HCT116 (cell line): ENCODE measurements at regions not wholly inside any gene's neighbourhood (a gene's known extent, or its start where the extent isn't known, plus 50 kb on each side); places are given as distances from the start of the nearest gene placed in this dataset.

Experiments
- ATAC-seq: fragments of 200-7000 bp; cut with Tn5 transposase; 2 replicates; pipeline ENCODE4 v1.9.1; 2020; ENCODE audit warnings: mild to moderate bottlenecking, moderate library complexity
- BruUV-seq: library from RNA; stranded (reverse); fragments of 400-500 nt; replicated peaks from 2 replicates; lab custom pipeline; 2021; lab: Mats Ljungman, UMichigan
- CTCF ChIA-PET: fragments of 300-600 bp; sonication (Branson Sonifier 250); formaldehyde crosslinking; loops from one replicate; lab custom pipeline; 2021; ENCODE audit warnings: antibody characterized with exemption; lab: Charles Lee
- POLR2A ChIA-PET: fragments of 300-600, 350-600 bp; sonication (Branson Sonifier 250); formaldehyde crosslinking; loops from one replicate; lab custom pipeline; 2021; ENCODE audit warnings: antibody characterized with exemption; lab: Charles Lee
- RAD21 ChIA-PET, 2 experiments: fragments of 300-600 bp; sonication (Branson Sonifier 250); formaldehyde crosslinking; loops; one replicate each; lab custom pipeline; 2023; ENCODE audit warnings: low total read pairs in 2 of 2; ENCODE audit not compliant: uncharacterized antibody in 2 of 2, unreplicated experiment in 2 of 2, low non-redundant PET in 1 of 2; lab: Charles Lee
- DNase-seq: peaks from one replicate; pipeline ENCODE4 v3.0.0-alpha.2; 2010; ENCODE audit warnings: low read depth, low spot score
- H2AFZ ChIP-seq: fragments of 200-600 bp; shearing (Covaris generic), sonication (generic); 2 replicates; pipeline ENCODE4 v1.6.1; 2017; ENCODE audit warnings: low read depth, mixed run types, mixed read lengths, antibody characterized with exemption, low read length; ENCODE audit not compliant: poor library complexity, severe bottlenecking
- H3K27ac ChIP-seq: 2 replicates; pipeline ENCODE4 v1.5.1; 2012; ENCODE audit warnings: low read depth, low read length
- H3K27me3 ChIP-seq: fragments of 200-600 bp; sonication (generic); 2 replicates; pipeline ENCODE4 v1.6.1; 2016; ENCODE audit warnings: mixed run types, low read length, mixed read lengths; ENCODE audit not compliant: insufficient read depth
- H3K36me3 ChIP-seq, 2 experiments: fragments of 200-500 bp in 1 of 2; fragments of 200-600 bp in 1 of 2; sonication (Bioruptor generic) in 1 of 2; sonication (generic) in 1 of 2; 2 replicates each; pipeline versions ENCODE4 v1.5.1 to v1.6.1; 2014 to 2016; ENCODE audit warnings: low read length in 2 of 2, inconsistent platforms in 1 of 2, mixed read lengths in 1 of 2, mixed run types in 1 of 2; ENCODE audit not compliant: insufficient read depth in 2 of 2, control insufficient read depth in 1 of 2
- H3K4me1 ChIP-seq, 2 experiments: fragments of 200-600 bp in 1 of 2; sonication (generic) in 1 of 2; 2 replicates each; pipeline versions ENCODE4 v1.5.1 to v1.6.1; 2012 to 2017; ENCODE audit warnings: low read length in 2 of 2, inconsistent platforms in 1 of 2, mild to moderate bottlenecking in 1 of 2, mixed read lengths in 1 of 2, mixed run types in 1 of 2, moderate library complexity in 1 of 2; ENCODE audit not compliant: insufficient read depth in 2 of 2, control insufficient read depth in 1 of 2
- H3K4me2 ChIP-seq: fragments of 200-600 bp; sonication (generic); 2 replicates; pipeline ENCODE4 v1.6.1; 2017; ENCODE audit warnings: mixed run types, low read length, mixed read lengths
- H3K4me3 ChIP-seq, 2 experiments: fragments of 200-600 bp in 1 of 2; sonication (generic) in 1 of 2; replicated peaks in 1 of 2; 2 replicates each; pipeline ENCODE4 v1.5.1; 2011 to 2016; ENCODE audit warnings: low read length in 2 of 2, control low read depth in 1 of 2, low read depth in 1 of 2, mild to moderate bottlenecking in 1 of 2, mixed read lengths in 1 of 2, mixed run types in 1 of 2
- H3K79me2 ChIP-seq: fragments of 200-600 bp; sonication (generic); 2 replicates; pipeline ENCODE4 v1.6.1; 2017; ENCODE audit warnings: mild to moderate bottlenecking, mixed run types, low read length, moderate library complexity, mixed read lengths; ENCODE audit not compliant: insufficient read depth
- H3K9ac ChIP-seq: fragments of 200-600 bp; sonication (generic); 2 replicates; pipeline ENCODE4 v1.6.1; 2016; ENCODE audit warnings: low read length, mixed read lengths
- H3K9me2 ChIP-seq: fragments of 200-600 bp; sonication (generic), shearing (Covaris generic); 2 replicates; pipeline ENCODE4 v1.6.1; 2017; ENCODE audit warnings: mixed run types, mild to moderate bottlenecking, moderate library complexity; ENCODE audit not compliant: insufficient read depth
- H3K9me3 ChIP-seq, 2 experiments: fragments of 200-500 bp in 1 of 2; fragments of 200-600 bp in 1 of 2; sonication (Bioruptor generic) in 1 of 2; sonication (generic) in 1 of 2; 2 replicates each; pipeline ENCODE4 v1.6.1; 2014 to 2017; ENCODE audit warnings: low read length in 2 of 2, mixed read lengths in 2 of 2, inconsistent platforms in 1 of 2, low read depth in 1 of 2, mild to moderate bottlenecking in 1 of 2, mixed run types in 1 of 2, moderate library complexity in 1 of 2; ENCODE audit not compliant: control insufficient read depth in 1 of 2, insufficient read depth in 1 of 2
- H4K20me1 ChIP-seq: fragments of 200-600 bp; sonication (generic), shearing (Covaris generic); 2 replicates; pipeline ENCODE4 v1.6.1; 2017; ENCODE audit warnings: mixed run types, mild to moderate bottlenecking, moderate library complexity; ENCODE audit not compliant: insufficient read depth
- CEBPB ChIP-seq: IDR thresholded peaks from 2 replicates; pipeline ENCODE4 v1.6.1; 2012; ENCODE audit warnings: low read depth
- EZH2 ChIP-seq: fragments of 200-600 bp; sonication (generic); IDR thresholded peaks from 2 replicates; pipeline ENCODE4 v1.6.1; 2017; ENCODE audit warnings: antibody characterized with exemption, mixed run types
- EZH2phosphoT487 ChIP-seq: fragments of 200-600 bp; IDR thresholded peaks from 2 replicates; pipeline ENCODE4 v1.6.1; 2018; ENCODE audit warnings: antibody characterized with exemption, borderline replicate concordance
- POLR2A ChIP-seq: IDR thresholded peaks from 2 replicates; pipeline ENCODE4 v1.7.0; 2011; ENCODE audit warnings: borderline replicate concordance; ENCODE audit not compliant: insufficient read depth, insufficient read length; ENCODE audit errors: extremely low read depth
- POLR2AphosphoS5 ChIP-seq: IDR thresholded peaks from 2 replicates; pipeline ENCODE4 v1.6.1; 2011; ENCODE audit warnings: mild to moderate bottlenecking, low read depth, low read length, moderate library complexity
- RAD21 ChIP-seq: IDR thresholded peaks from 2 replicates; pipeline ENCODE4 v1.6.1; 2012; ENCODE audit warnings: low read depth, mild to moderate bottlenecking
- SP1 ChIP-seq: IDR thresholded peaks from 2 replicates; pipeline ENCODE4 v1.6.1; 2012; ENCODE audit warnings: low read depth
- SRF ChIP-seq: IDR thresholded peaks from 2 replicates; pipeline ENCODE4 v1.6.1; 2012; ENCODE audit warnings: low read depth
- ZFX ChIP-seq: fragments of 450-650 bp; IDR thresholded peaks from 2 replicates; pipeline ENCODE4 v1.6.1; 2017
- intact Hi-C: fragments of 100-400 bp; cut with micrococcal nuclease; formaldehyde crosslinking; loops from 2 replicates; pipeline ENCODE4 v1.10.0; 2022
- TF ChIP-seq, protein P1 (sequence below): IDR thresholded peaks from 2 replicates; pipeline ENCODE4 v1.6.1; 2012; ENCODE audit warnings: low read depth
- TF ChIP-seq, protein P2 (sequence below): IDR thresholded peaks from 2 replicates; pipeline ENCODE4 v1.6.1; 2012
- TF ChIP-seq, protein P3 (sequence below): IDR thresholded peaks from 2 replicates; pipeline ENCODE4 v1.6.1; 2012
- TF ChIP-seq, protein P4 (sequence below): IDR thresholded peaks from 2 replicates; pipeline ENCODE4 v1.6.1; 2011; ENCODE audit warnings: mild to moderate bottlenecking, low read length, moderate library complexity; ENCODE audit not compliant: insufficient replicate concordance; ENCODE audit errors: extremely low read depth

DNA sequence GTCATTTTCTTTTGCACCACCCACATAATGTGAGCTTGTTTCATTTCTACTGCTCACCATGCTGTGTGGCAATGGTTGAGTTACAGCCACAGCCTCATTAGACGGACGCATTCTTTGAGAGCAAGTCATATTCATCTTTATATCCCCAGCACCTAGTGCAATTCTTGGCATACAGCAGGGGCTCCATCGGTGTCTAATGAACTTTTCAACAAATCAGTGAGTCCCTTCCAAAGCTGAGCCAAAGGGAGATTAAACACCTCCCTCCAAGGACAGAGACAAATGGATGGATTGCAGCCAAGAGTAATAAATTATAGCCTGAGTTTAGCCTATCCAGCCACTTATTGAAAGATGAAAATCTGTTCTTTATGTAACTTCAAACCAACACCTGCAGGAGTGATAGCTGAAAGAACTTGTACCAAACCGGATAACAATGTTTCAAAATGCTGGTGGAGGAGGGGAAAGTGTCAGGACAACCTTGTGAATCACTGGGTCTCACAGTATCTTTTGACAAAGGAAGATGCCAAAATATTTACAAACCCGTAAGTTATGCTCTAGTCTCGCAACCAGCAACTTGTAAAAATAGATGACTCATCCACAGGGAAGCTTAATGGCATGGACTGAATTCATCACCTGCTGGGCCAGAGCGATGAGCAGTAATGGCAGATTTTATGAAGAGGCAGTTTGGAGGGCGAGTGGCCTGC is 139.0 kb downstream of the PXDC1 start (continued):
- TF ChIP-seq CEBPB, result peak; percentile 63
- TF ChIP-seq POLR2A, result no peak
- no peak for TF ChIP-seq ZFX
- TF ChIP-seq RAD21, result peak; percentile 5; the same call in 1 of the 2 replicates
- TF ChIP-seq, protein P1, sequence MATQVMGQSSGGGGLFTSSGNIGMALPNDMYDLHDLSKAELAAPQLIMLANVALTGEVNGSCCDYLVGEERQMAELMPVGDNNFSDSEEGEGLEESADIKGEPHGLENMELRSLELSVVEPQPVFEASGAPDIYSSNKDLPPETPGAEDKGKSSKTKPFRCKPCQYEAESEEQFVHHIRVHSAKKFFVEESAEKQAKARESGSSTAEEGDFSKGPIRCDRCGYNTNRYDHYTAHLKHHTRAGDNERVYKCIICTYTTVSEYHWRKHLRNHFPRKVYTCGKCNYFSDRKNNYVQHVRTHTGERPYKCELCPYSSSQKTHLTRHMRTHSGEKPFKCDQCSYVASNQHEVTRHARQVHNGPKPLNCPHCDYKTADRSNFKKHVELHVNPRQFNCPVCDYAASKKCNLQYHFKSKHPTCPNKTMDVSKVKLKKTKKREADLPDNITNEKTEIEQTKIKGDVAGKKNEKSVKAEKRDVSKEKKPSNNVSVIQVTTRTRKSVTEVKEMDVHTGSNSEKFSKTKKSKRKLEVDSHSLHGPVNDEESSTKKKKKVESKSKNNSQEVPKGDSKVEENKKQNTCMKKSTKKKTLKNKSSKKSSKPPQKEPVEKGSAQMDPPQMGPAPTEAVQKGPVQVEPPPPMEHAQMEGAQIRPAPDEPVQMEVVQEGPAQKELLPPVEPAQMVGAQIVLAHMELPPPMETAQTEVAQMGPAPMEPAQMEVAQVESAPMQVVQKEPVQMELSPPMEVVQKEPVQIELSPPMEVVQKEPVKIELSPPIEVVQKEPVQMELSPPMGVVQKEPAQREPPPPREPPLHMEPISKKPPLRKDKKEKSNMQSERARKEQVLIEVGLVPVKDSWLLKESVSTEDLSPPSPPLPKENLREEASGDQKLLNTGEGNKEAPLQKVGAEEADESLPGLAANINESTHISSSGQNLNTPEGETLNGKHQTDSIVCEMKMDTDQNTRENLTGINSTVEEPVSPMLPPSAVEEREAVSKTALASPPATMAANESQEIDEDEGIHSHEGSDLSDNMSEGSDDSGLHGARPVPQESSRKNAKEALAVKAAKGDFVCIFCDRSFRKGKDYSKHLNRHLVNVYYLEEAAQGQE, result no peak
- TF ChIP-seq EZH2phosphoT487, result no peak
- no peak for TF ChIP-seq EZH2

DNA sequence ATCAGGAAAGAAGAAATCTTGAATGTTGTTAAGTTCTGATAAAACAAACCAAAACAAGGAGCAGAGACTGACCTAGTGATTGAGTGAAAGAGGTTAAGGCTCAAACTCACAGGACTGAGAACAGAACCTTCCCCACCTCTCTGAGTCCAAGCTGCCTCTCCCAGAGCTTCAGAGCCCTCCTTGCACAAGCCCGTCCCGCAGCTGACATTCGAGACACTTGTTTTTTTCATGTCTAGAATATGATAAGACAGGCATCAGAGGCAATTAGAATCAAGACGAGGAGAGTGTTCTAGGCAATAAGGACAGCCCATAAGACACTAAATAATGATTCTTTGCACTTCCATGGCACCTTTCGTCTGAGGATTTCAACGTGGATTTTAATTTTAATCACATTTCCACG is 140.6 kb downstream of the PXDC1 start:
- DNase-seq (no peak), ATAC-seq (no peak)
- Histone ChIP-seq H3K4me2 (no peak overlapping the region), H3K4me1 (peaks cover 23 to 32% of the 10 kb centered on the region in 2 experiments), H3K4me3 (no peak overlapping the region), H3K9me2 (no peaks in the 10 kb centered on the region), H3K36me3 (no peaks in the 10 kb centered on the region), H4K20me1 (no peaks in the 10 kb centered on the region), H3K9me3 (no peaks in the 10 kb centered on the region), H3K9ac (no peak overlapping the region), H2AFZ (no peak overlapping the region), H3K27ac (no peak overlapping the region), H3K27me3 (no peaks in the 10 kb centered on the region), H3K79me2 (no peaks in the 10 kb centered on the region)
- BruUV-seq, result no TSS peak
- intact Hi-C loops, result no loop called here
- ChIA-PET RAD21 (no interaction called here), POLR2A (no interaction called here), CTCF (no interaction called here)
- TF ChIP-seq POLR2A, result no peak
- TF ChIP-seq RAD21, result no peak
- no peak for TF ChIP-seq EZH2phosphoT487
- TF ChIP-seq, protein P1, result no peak
- TF ChIP-seq POLR2AphosphoS5, result no peak
- no peak for TF ChIP-seq SP1
- TF ChIP-seq, protein P2, sequence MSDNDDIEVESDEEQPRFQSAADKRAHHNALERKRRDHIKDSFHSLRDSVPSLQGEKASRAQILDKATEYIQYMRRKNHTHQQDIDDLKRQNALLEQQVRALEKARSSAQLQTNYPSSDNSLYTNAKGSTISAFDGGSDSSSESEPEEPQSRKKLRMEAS, result no peak
- TF ChIP-seq, protein P3, sequence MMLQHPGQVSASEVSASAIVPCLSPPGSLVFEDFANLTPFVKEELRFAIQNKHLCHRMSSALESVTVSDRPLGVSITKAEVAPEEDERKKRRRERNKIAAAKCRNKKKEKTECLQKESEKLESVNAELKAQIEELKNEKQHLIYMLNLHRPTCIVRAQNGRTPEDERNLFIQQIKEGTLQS, result no peak
- TF ChIP-seq SRF, result no peak
- TF ChIP-seq, protein P4, sequence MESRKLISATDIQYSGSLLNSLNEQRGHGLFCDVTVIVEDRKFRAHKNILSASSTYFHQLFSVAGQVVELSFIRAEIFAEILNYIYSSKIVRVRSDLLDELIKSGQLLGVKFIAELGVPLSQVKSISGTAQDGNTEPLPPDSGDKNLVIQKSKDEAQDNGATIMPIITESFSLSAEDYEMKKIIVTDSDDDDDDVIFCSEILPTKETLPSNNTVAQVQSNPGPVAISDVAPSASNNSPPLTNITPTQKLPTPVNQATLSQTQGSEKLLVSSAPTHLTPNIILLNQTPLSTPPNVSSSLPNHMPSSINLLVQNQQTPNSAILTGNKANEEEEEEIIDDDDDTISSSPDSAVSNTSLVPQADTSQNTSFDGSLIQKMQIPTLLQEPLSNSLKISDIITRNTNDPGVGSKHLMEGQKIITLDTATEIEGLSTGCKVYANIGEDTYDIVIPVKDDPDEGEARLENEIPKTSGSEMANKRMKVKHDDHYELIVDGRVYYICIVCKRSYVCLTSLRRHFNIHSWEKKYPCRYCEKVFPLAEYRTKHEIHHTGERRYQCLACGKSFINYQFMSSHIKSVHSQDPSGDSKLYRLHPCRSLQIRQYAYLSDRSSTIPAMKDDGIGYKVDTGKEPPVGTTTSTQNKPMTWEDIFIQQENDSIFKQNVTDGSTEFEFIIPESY, result no peak
